ENCODE measurements at regions not wholly inside any gene's neighbourhood (a gene's known extent, or its start where the extent isn't known, plus 50 kb on each side); places are given as distances from the start of the nearest gene placed in this dataset.

- no peak for TF ChIP-seq CTCF (IDR thresholded peaks at IDR 0.05; ENCODE audit: insufficient read depth, low read length)
- DNase-seq (ENCODE audit: low read depth), result no peak
- no peak overlapping the region for H3K4me3 ChIP-seq (ENCODE audit: low read depth, low read length)
Measured at GRCh38 chr16:85980686-85981085, 81.7 kb downstream of the IRF8 start.

DNA sequence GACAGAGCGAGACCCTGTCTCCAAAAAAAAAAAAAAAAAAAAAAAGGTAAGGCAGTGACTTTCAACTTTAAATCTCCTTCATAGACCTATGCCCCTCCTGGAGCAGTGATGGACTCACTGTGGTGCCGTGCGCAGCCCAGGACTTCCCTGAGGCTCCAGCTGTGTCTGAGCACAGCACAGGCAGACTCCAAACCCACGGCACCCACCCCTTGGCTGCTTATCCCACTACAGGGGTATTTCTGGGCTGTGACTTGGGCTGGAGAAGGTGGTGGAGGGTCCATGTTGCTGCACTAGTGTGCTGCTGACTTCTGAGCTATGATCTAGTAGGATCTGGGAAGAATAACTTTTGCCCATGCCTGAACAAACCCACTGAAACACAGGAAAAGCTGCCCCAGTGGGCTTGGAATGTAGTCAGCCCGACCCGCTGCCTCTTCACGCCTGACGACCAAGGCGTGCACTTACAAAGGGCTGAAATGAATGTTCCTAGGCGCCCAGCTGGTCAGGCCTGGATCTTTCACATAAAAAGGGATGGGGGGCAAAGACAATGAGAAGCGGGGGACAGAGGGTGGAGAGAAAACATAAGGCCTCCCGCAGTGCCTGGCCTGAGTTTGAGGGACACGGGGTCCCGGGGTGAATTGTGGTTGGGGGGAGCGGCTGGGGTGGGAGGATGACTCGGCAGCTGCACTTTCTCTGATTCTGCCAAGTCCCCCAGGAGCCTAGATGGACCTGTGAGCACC lies 83.0 kb downstream of the IRF8 start:
- no peak for TF ChIP-seq CTCF (IDR thresholded peaks at IDR 0.05; ENCODE audit: insufficient read depth, low read length)
- DNase-seq (ENCODE audit: low read depth), result no peak
- no peak overlapping the region for H3K4me3 ChIP-seq (ENCODE audit: low read depth, low read length)

GRCh38 chr16:85982563-85982939 lies 83.6 kb downstream of the IRF8 start:
- no peak for DNase-seq (ENCODE audit: low read depth)

DNA sequence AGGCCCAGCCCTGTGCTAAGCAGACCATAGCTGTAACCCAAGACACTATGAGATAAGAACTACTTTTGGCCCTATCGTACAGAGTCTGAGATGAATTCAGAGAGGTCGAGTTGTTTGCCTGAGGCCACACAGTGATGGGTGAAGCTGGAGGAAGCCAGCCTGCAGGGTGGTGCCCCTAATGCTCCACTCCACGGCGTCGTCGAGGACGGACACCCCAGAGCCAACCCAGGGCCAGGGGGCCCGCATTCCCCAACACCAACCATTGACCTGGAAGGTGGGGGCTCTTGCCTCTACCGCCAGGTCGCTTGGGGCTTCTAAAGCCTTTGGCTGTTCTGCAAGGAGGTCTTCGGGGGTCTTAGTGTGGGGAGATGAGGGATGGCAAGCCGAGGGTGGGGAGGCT lies 84.1 kb downstream of the IRF8 start:
- no peak overlapping the region for H3K4me3 ChIP-seq (ENCODE audit: low read depth, low read length)
- DNase-seq (ENCODE audit: low read depth), result no peak
- TF ChIP-seq CTCF (IDR thresholded peaks at IDR 0.05; ENCODE audit: insufficient read depth, low read length), result no peak

More at GRCh38 chr16:85982563-85982939, 83.6 kb downstream of the IRF8 start:
- no peak overlapping the region for H3K4me3 ChIP-seq (ENCODE audit: low read depth, low read length)
- no peak for TF ChIP-seq CTCF (IDR thresholded peaks at IDR 0.05; ENCODE audit: insufficient read depth, low read length)

GRCh38 chr16:85983606-85984230 lies 84.8 kb downstream of the IRF8 start:
- H3K4me3 ChIP-seq (ENCODE audit: low read depth, low read length), result no peak overlapping the region
- no peak for DNase-seq (ENCODE audit: low read depth)
- no peak for TF ChIP-seq CTCF (IDR thresholded peaks at IDR 0.05; ENCODE audit: insufficient read depth, low read length)

DNA sequence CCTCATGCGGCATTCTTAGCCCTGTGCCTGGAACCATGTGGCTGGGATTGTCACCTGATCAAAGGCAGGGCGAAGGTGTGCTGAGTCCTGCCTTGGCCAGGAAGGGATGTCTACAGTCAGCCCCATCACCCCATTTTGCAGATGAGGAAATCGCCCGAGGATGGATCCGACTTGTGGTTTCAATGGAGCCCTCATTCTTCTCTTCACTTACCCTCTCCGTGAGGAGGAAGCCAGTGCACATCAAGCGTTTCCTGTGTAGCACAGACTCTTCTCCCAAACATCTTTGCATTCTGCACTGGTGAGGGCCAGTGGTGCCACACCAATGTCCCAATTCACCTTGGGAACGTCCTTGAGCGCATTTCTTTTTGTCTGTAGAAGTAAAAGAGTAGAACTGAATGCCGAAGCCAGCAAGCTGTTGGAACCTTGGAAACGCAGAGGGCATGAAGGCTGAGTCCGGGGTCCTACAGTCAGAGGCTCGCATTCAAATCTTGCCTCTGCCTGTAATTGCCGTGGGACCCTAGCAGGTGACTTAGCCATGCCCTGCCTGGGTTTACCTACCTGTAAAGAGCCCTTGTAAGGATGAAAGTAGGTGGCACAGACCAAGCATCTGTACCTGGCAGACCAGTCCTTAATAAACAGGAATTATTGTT lies 85.4 kb downstream of the IRF8 start:
- TF ChIP-seq CTCF (IDR thresholded peaks at IDR 0.05; ENCODE audit: insufficient read depth, low read length), result no peak
- no peak overlapping the region for H3K4me3 ChIP-seq (ENCODE audit: low read depth, low read length)
- no peak for DNase-seq (ENCODE audit: low read depth)

Measured in fibroblast of the aortic adventitia (primary cell).